ENCODE measurements at regions not wholly inside any gene's neighbourhood (a gene's known extent, or its start where the extent isn't known, plus 50 kb on each side); places are given as distances from the start of the nearest gene placed in this dataset.

DNA sequence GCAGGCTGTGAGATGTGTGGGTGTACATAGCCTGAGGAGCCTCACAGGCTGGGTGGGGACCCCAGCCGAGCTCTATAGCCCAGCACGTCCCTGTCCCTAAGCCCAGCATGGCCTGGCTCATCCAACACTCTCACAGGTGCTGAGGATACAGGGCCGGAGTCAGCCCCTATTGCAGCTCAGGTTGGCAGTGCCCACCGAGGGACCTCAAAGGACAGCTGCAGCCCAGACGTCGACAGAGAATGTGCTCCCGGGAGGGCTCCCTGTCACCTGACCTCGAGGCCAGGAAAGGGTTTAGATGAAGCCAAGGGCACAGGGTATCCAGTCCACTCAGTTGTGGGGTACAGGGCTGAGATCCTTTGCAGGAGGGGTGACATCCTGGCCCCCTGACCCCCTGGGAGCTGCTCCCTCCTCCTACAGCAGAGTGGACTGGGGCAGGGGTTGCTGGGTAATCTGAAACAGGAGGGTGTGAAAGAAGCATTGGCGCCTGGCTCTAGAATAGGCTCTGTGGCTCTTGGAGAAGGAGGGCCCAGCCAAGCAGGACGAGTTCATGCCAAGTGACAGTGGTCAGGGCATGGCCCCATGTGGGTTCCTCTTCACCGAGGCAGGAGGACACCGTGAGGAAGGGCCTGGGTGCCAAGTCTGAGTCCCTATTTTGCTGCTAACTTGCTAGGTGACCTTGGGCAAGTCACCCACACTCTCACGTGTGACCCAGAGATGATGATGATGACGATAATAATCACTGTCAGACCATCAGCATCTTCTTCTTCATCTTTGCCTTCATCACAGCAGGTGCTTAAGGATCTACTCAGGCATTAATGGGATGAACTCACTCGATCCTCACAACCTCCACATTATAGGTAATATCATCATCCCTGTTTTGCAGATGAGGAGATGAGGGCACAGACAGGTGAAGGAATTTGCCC lies 68.0 kb downstream of the RMI2 start:
- TF ChIP-seq, protein P1, sequence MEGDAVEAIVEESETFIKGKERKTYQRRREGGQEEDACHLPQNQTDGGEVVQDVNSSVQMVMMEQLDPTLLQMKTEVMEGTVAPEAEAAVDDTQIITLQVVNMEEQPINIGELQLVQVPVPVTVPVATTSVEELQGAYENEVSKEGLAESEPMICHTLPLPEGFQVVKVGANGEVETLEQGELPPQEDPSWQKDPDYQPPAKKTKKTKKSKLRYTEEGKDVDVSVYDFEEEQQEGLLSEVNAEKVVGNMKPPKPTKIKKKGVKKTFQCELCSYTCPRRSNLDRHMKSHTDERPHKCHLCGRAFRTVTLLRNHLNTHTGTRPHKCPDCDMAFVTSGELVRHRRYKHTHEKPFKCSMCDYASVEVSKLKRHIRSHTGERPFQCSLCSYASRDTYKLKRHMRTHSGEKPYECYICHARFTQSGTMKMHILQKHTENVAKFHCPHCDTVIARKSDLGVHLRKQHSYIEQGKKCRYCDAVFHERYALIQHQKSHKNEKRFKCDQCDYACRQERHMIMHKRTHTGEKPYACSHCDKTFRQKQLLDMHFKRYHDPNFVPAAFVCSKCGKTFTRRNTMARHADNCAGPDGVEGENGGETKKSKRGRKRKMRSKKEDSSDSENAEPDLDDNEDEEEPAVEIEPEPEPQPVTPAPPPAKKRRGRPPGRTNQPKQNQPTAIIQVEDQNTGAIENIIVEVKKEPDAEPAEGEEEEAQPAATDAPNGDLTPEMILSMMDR (IDR thresholded peaks at IDR 0.05) = no peak
- no peak for TF ChIP-seq POLR2A (IDR thresholded peaks at IDR 0.05)
- TF ChIP-seq POLR2AphosphoS5 (IDR thresholded peaks at IDR 0.05) = no peak
- no peak for TF ChIP-seq EP300 (IDR thresholded peaks at IDR 0.05)
- 88% methylated on average over 10 of the region's 15 CpGs for WGBS
- no peak for DNase-seq (ENCODE audit: low spot score in 2 of 2)
- no peaks in the 10 kb centered on the region for H3K27me3 ChIP-seq
- H3K4me1 ChIP-seq = peaks cover 4% of the 10 kb centered on the region
- no peak overlapping the region for H3K27ac ChIP-seq
- no peak overlapping the region for H3K4me3 ChIP-seq
- no peaks in the 10 kb centered on the region for H3K36me3 ChIP-seq
- no peaks in the 10 kb centered on the region for H3K9me3 ChIP-seq

DNA sequence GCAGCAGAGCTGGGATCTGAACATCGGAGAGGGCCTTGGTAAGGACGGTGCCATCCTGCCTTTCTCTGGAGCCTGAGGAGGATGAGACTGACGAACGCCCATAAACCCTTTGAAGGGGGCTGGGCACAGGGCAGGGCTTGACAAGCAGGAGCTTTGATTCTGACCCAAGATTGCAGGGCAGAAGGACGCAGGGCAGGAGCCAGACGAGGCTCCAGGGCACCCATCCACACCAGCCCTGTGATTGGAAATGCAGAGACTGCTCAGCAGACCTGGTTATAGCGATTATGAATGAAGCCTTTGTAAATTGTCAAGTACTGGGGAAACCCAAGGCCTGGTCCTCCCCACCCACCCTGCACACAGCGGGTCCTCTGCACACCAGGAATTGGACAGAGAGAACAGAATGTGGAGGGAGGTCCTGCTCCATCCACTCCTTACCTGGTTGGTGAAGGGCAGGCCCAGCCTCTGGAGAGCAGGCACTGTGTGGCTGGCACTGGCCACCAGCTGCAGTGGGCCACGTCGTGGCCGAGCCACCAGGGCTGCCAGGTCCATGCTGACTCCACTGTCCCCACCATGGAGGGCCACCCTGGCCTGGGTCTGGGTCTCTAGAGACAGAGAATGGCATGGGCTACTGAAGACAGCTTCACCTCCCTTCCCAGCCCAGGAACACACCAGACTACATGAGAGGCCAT lies 68.8 kb downstream of the RMI2 start:
- no peaks in the 10 kb centered on the region for H3K36me3 ChIP-seq
- WGBS = 89% methylated on average over 10 of the region's 11 CpGs
- H3K27ac ChIP-seq = no peak overlapping the region
- peaks cover 4% of the 10 kb centered on the region for H3K4me1 ChIP-seq
- no peak overlapping the region for H3K4me3 ChIP-seq
- no peak for DNase-seq (ENCODE audit: low spot score in 2 of 2)
- no peaks in the 10 kb centered on the region for H3K9me3 ChIP-seq
- TF ChIP-seq POLR2AphosphoS5 (IDR thresholded peaks at IDR 0.05) (no peak), EP300 (IDR thresholded peaks at IDR 0.05) (no peak), POLR2A (IDR thresholded peaks at IDR 0.05) (no peak)
- TF ChIP-seq, protein P1 (IDR thresholded peaks at IDR 0.05) = no peak
- H3K27me3 ChIP-seq = no peaks in the 10 kb centered on the region

DNA sequence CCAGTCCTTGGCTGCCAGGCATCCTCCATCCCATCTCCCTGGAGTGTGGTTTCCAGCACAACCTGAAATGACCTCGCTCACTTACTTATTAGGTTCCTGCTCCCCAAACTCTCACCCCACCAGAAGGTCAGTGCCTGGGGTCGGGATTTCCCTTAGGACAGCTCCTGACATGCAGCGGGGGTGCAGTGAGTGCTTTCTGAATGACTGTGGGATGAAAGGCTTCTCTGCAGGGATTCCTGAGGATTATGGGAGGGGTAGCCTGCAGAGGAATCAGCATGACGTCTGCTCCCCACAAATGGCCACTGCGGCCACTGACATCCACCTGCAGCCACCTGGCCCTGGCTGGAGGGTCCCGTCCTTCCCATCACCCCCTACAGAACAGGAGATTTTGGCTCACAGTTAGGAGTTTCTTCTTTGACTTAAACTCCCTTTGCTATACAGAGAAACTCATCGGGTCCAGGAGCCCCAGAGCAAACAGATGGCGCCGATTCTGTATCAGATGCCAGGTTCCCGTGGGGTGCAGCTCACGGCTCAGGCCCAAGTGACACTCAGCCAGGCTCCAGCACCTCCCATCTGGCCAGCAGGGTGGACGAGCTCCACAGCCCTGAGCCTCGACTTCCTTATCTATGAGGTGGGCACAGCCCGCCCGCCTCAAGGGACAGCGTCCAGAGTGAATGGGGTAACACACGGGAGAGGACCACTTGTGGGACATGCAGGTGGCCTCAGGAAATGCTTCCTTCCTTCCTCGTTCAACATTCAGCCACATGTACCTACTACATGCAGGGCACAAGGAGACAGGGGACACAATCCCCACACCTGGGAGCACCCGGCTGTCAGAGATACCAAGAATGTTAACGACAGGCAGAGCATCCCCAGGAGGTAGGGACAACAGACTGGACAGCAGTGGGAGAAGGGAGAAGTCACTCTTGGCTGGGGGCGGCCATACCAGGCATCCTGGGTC lies 69.8 kb downstream of the RMI2 start:
- no peak overlapping the region for H3K4me3 ChIP-seq

DNA sequence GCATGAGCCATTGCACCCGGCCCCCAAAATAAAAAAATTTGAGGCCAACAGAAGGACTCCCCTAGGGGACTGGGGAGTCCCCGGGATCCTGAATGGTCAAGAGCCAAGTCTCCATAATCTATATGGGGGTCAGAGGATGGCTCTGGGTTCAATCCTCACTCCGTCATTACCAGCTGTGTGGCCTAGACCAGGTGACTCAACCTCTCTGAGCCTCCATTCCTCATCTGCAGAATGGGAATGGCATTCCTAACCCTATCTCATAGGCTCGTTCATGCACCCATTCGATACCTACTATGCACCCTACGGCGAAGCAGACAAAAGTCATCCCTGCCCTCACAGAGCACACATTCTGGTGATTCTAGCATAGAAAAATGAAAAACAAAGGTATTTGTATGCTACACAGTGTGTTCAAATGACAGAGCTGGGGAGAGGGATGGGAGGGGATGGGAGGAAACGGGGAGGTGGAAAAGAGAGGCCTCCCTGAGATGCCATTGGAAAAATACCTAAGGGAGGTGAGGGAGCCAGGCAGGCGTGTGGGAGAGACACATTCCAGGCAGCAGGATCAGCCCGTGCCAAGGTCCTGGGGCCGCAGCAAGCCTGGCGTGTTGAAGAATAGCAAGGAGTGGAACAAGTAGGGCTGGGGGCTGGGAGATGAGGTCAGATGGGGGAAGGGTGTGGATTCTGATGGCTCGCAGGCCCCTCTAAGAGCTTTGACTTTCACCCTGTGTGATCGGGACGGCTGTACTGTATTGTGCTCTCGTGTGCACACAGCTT lies 71.2 kb downstream of the RMI2 start:
- no peaks in the 10 kb centered on the region for H3K9me3 ChIP-seq
- no peaks in the 10 kb centered on the region for H3K36me3 ChIP-seq
- no peak for DNase-seq (ENCODE audit: low spot score in 2 of 2)
- H3K4me3 ChIP-seq = no peak overlapping the region
- TF ChIP-seq POLR2A (IDR thresholded peaks at IDR 0.05) (no peak), EP300 (IDR thresholded peaks at IDR 0.05) (no peak), POLR2AphosphoS5 (IDR thresholded peaks at IDR 0.05) (no peak)
- TF ChIP-seq, protein P1 (IDR thresholded peaks at IDR 0.05) = no peak
- no peaks in the 10 kb centered on the region for H3K27me3 ChIP-seq
- H3K4me1 ChIP-seq = no peaks in the 10 kb centered on the region
- whole genome bisulfite sequencing = 80% methylated on average over 16 of the region's 16 CpGs
- no peak overlapping the region for H3K27ac ChIP-seq

More for the DNA sequence above, 69.8 kb downstream of the RMI2 start:
- TF ChIP-seq POLR2A (IDR thresholded peaks at IDR 0.05) (no peak), EP300 (IDR thresholded peaks at IDR 0.05) (no peak), POLR2AphosphoS5 (IDR thresholded peaks at IDR 0.05) (no peak)
- TF ChIP-seq, protein P1 (IDR thresholded peaks at IDR 0.05) = no peak
- 62% methylated on average over 10 of the region's 21 CpGs for WGBS
- no peak for DNase-seq (ENCODE audit: low spot score in 2 of 2)
- Histone ChIP-seq H3K27me3 (no peaks in the 10 kb centered on the region), H3K27ac (no peak overlapping the region), H3K36me3 (no peaks in the 10 kb centered on the region), H3K4me1 (peaks cover 4% of the 10 kb centered on the region), H3K9me3 (no peaks in the 10 kb centered on the region)
